IMR-90 (cell line): ENCODE measurements at regions not wholly inside any gene's neighbourhood (a gene's known extent, or its start where the extent isn't known, plus 50 kb on each side); places are given as distances from the start of the nearest gene placed in this dataset.

Experiments used
- ATAC-seq: fragments of 200-7000 bp; cut with Tn5 transposase; 2 replicates; pipeline ENCODE4 v1.9.1; 2020; ENCODE audit warnings: low read depth, mild to moderate bottlenecking, moderate library complexity
- BruUV-seq: library from RNA; stranded (reverse); fragments of 400-500 nt; replicated peaks from 2 replicates; lab custom pipeline; 2021; lab: Mats Ljungman, UMichigan
- CTCF ChIA-PET: fragments of 300-600 bp; formaldehyde crosslinking; extraction: SDS; loops from one replicate; lab custom pipeline; 2021; ENCODE audit warnings: antibody characterized with exemption; lab: Yijun Ruan, JAX
- POLR2A ChIA-PET: fragments of 300-600 bp; sonication (Branson Sonifier 250); formaldehyde crosslinking; loops from one replicate; lab custom pipeline; 2022; ENCODE audit warnings: antibody characterized with exemption; ENCODE audit not compliant: unreplicated experiment; lab: Charles Lee
- DNase-seq: peaks from one replicate; pipeline ENCODE4 v3.0.0; 2013
- H2AFZ ChIP-seq: replicated peaks from 2 replicates; pipeline ENCODE3; 2013; ENCODE audit warnings: low read length, mild to moderate bottlenecking; ENCODE audit not compliant: poor library complexity
- H2AK5ac ChIP-seq: 2 replicates; pipeline ENCODE4 v1.6.1; 2013; ENCODE audit warnings: low read depth, low read length, inconsistent platforms
- H2AK9ac ChIP-seq: replicated peaks from 2 replicates; pipeline ENCODE3; 2013; ENCODE audit warnings: mild to moderate bottlenecking, low read depth, low read length, moderate library complexity; ENCODE audit not compliant: poor library complexity
- H2BK120ac ChIP-seq: 2 replicates; pipeline ENCODE4 v1.6.1; 2013; ENCODE audit warnings: low read depth, low read length, inconsistent platforms
- H2BK15ac ChIP-seq: 3 replicates; pipeline ENCODE4 v1.6.1; 2013; ENCODE audit warnings: low read depth, low read length, inconsistent platforms
- H2BK20ac ChIP-seq: 2 replicates; pipeline ENCODE4 v1.6.1; 2013; ENCODE audit warnings: low read depth, mild to moderate bottlenecking, inconsistent platforms, low read length, moderate library complexity
- H2BK5ac ChIP-seq: 2 replicates; pipeline ENCODE4 v1.6.1; 2013; ENCODE audit warnings: mild to moderate bottlenecking, low read depth, low read length, inconsistent platforms; ENCODE audit not compliant: poor library complexity, severe bottlenecking
- H3K14ac ChIP-seq: replicated peaks from 2 replicates; pipeline ENCODE4 v1.6.1; 2013; ENCODE audit warnings: low read depth, low read length, inconsistent platforms
- H3K18ac ChIP-seq: 2 replicates; pipeline ENCODE4 v1.6.1; 2013; ENCODE audit warnings: low read depth, low read length, control low read depth
- H3K23ac ChIP-seq: 2 replicates; pipeline ENCODE4 v1.6.1; 2013; ENCODE audit warnings: low read depth, low read length, inconsistent platforms
- H3K27ac ChIP-seq: 2 replicates; pipeline ENCODE4 v1.5.1; 2013; ENCODE audit warnings: mild to moderate bottlenecking, control low read depth, low read length; ENCODE audit not compliant: insufficient read depth
- H3K27me3 ChIP-seq: 2 replicates; pipeline ENCODE4 v1.6.1; 2013; ENCODE audit warnings: low read length; ENCODE audit not compliant: control insufficient read depth, insufficient read depth
- H3K36me3 ChIP-seq: 2 replicates; pipeline ENCODE4 v1.6.1; 2013; ENCODE audit warnings: low read length, mixed read lengths; ENCODE audit not compliant: control insufficient read depth, insufficient read depth
- H3K4ac ChIP-seq: 2 replicates; pipeline ENCODE4 v1.6.1; 2013; ENCODE audit warnings: low read depth, low read length, inconsistent platforms
- H3K4me1 ChIP-seq: 2 replicates; pipeline ENCODE4 v1.6.1; 2013; ENCODE audit warnings: low read length, mixed read lengths; ENCODE audit not compliant: control insufficient read depth, insufficient read depth
- H3K4me2 ChIP-seq: 2 replicates; pipeline ENCODE4 v1.6.1; 2013; ENCODE audit warnings: low read depth, mild to moderate bottlenecking, control low read depth, low read length, moderate library complexity
- H3K4me3 ChIP-seq: 2 replicates; pipeline ENCODE4 v1.5.1; 2013; ENCODE audit warnings: low read depth, mild to moderate bottlenecking, control low read depth, low read length, moderate library complexity; ENCODE audit not compliant: insufficient read depth
- H3K56ac ChIP-seq: 2 replicates; pipeline ENCODE4 v1.6.1; 2013; ENCODE audit warnings: low read length, inconsistent platforms; ENCODE audit not compliant: insufficient read depth; ENCODE audit errors: extremely low read depth
- H3K79me1 ChIP-seq, 2 experiments: 2 replicates each; pipeline ENCODE4 v1.6.1; 2013; ENCODE audit warnings: low read length in 2 of 2, inconsistent platforms in 1 of 2, low read depth in 1 of 2
- H3K9ac ChIP-seq: 2 replicates; pipeline ENCODE4 v1.6.1; 2013; ENCODE audit warnings: low read depth, low read length, control low read depth
- H3K9me1 ChIP-seq: 2 replicates; pipeline ENCODE4 v1.6.1; 2013; ENCODE audit warnings: low read length, inconsistent platforms; ENCODE audit not compliant: insufficient read depth
- H3K9me3 ChIP-seq: 2 replicates; pipeline ENCODE4 v1.6.1; 2013; ENCODE audit warnings: low read length; ENCODE audit not compliant: control insufficient read depth, insufficient read depth
- H4K20me1 ChIP-seq: 2 replicates; pipeline ENCODE4 v1.6.1; 2013; ENCODE audit warnings: low read length, inconsistent platforms; ENCODE audit not compliant: insufficient read depth
- H4K5ac ChIP-seq: 2 replicates; pipeline ENCODE4 v1.6.1; 2013; ENCODE audit warnings: mild to moderate bottlenecking, low read depth, low read length, control low read depth
- H4K8ac ChIP-seq, 2 experiments: 2 replicates each; pipeline ENCODE4 v1.6.1; 2013; ENCODE audit warnings: low read depth in 2 of 2, low read length in 2 of 2, control low read depth in 1 of 2, inconsistent platforms in 1 of 2
- H4K91ac ChIP-seq: 2 replicates; pipeline ENCODE4 v1.6.1; 2013; ENCODE audit warnings: low read depth, low read length, inconsistent platforms; ENCODE audit not compliant: insufficient read depth
- CHD1 ChIP-seq: IDR thresholded peaks from 2 replicates; pipeline ENCODE4 v1.6.1; 2012; ENCODE audit warnings: low read depth, low read length, improper control_type of control experiment
- RAD21 ChIP-seq: IDR thresholded peaks from 2 replicates; pipeline ENCODE4 v1.6.1; 2012; ENCODE audit warnings: low read length, improper control_type of control experiment
- SMC3 ChIP-seq: fragments of 150-350 bp; IDR thresholded peaks from 2 replicates; pipeline ENCODE4 v1.6.1; 2016; ENCODE audit warnings: low read depth, mild to moderate bottlenecking, antibody characterized with exemption, low read length, moderate library complexity
- dilution Hi-C: fragments of 300-500 bp; cut with HindIII; formaldehyde crosslinking; loops from one replicate; pipeline ENCODE4 v1.14.3; 2018; ENCODE audit warnings: low sequenced_read_pairs; ENCODE audit not compliant: unreplicated experiment
- in situ Hi-C: fragments of 300-500 bp; cut with MboI; formaldehyde crosslinking; loops from 3 replicates; pipeline ENCODE4 v1.14.3; 2019; ENCODE audit warnings: low sequenced_read_pairs, inconsistent platforms, mixed read lengths
- intact Hi-C: fragments of 100-400 bp; cut with micrococcal nuclease; formaldehyde crosslinking; loops from 2 replicates; pipeline ENCODE4 v1.10.0; 2022
- TF ChIP-seq, protein P1 (sequence below): conservative IDR thresholded peaks from 2 replicates; pipeline ENCODE4 v1.5.1; 2012; ENCODE audit warnings: mild to moderate bottlenecking, low read depth, low read length, improper control_type of control experiment

DNA sequence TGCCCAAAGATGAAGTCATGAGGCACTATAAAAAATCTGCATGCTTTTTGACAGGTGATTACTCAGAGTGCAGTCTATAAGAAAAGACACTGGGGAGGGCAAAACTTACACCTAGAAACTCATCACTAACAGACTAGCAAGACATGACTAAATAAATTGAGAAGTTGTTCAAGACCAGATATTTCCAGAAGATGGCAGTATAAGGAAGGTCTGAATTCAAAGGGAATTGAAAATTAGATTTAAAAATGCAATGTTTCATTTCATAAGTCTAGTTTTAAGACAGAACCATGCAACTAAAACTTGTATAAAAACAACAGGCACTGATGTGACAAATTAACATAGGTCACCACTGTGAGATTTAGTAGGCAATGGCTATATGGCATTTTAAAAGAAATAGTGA lies 232.5 kb upstream of the POF1B start:
- Histone ChIP-seq H3K14ac (no peak overlapping the region), H3K4ac (no peak overlapping the region), H4K91ac (no peak overlapping the region), H3K79me1 (no peaks in the 10 kb centered on the region), H3K4me1 (no peaks in the 10 kb centered on the region), H4K8ac (no peak overlapping the region), H2BK120ac (no peak overlapping the region), H3K4me3 (no peak overlapping the region), H3K9me3 (no peaks in the 10 kb centered on the region), H2AFZ (no peak overlapping the region), H2AK5ac (no peak overlapping the region), H2BK20ac (no peak overlapping the region), H2BK15ac (no peak overlapping the region), H2AK9ac (no peak overlapping the region), H3K36me3 (no peaks in the 10 kb centered on the region), H3K4me2 (no peak overlapping the region), H3K27ac (no peak overlapping the region), H3K56ac (no peak overlapping the region), H2BK5ac (no peak overlapping the region), H3K18ac (no peak overlapping the region), H3K9me1 (no peaks in the 10 kb centered on the region), H3K9ac (no peak overlapping the region), H4K20me1 (no peaks in the 10 kb centered on the region), H4K5ac (no peak overlapping the region), H3K23ac (no peak overlapping the region), H3K27me3 (no peaks in the 10 kb centered on the region)
- ATAC-seq (no peak), DNase-seq (peak; percentile 22)
- CTCF ChIA-PET: interaction anchor here (0.6 kb wide), 1 partner anchor 987 kb away, joined by 3 read pairs; no protein-coding TSS in a partner anchor
- BruUV-seq: no TSS peak
- intact Hi-C loops: loop anchor here (2.0 to 10.0 kb wide), 4 partner anchors 560 to 1687 kb away; no protein-coding TSS in a partner anchor
- POLR2A ChIA-PET: no interaction called here
- TF ChIP-seq, protein P1, sequence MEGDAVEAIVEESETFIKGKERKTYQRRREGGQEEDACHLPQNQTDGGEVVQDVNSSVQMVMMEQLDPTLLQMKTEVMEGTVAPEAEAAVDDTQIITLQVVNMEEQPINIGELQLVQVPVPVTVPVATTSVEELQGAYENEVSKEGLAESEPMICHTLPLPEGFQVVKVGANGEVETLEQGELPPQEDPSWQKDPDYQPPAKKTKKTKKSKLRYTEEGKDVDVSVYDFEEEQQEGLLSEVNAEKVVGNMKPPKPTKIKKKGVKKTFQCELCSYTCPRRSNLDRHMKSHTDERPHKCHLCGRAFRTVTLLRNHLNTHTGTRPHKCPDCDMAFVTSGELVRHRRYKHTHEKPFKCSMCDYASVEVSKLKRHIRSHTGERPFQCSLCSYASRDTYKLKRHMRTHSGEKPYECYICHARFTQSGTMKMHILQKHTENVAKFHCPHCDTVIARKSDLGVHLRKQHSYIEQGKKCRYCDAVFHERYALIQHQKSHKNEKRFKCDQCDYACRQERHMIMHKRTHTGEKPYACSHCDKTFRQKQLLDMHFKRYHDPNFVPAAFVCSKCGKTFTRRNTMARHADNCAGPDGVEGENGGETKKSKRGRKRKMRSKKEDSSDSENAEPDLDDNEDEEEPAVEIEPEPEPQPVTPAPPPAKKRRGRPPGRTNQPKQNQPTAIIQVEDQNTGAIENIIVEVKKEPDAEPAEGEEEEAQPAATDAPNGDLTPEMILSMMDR: peak; percentile 53
- peak; percentile 44 for TF ChIP-seq RAD21
- TF ChIP-seq CHD1: no peak
- TF ChIP-seq SMC3: peak; percentile 23; the same call in 1 of the 2 replicates
- in situ Hi-C loops: loop anchor here (25.0 kb wide), 1 partner anchor 575 kb away; no protein-coding TSS in a partner anchor
- dilution Hi-C loops: no loop called here
